ENCODE measurements at regions not wholly inside any gene's neighbourhood (a gene's known extent, or its start where the extent isn't known, plus 50 kb on each side); places are given as distances from the start of the nearest gene placed in this dataset.

DNA sequence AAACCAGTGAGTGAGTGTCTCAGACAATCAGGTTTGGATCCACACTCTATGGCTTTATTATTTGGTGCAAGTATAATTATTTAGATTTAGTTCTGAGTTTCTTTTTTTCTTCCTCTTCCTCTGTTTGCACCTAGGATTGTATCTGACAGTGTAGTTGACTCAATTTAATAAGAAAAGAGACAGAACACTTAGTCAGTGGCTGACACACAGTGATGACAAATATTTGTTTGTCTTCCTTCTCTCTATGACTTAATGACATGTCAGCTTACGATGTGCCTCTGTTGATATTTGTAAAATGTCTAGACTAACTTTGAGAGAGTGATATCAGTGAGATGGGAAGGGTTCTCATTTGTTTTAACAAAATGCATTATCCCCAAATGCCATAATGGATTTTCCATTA lies 129.5 kb upstream of the SLC10A2 start:
- Histone ChIP-seq H3K4me3 (no peak overlapping the region), H3K27me3 (ENCODE audit: low read depth) (no peaks in the 10 kb centered on the region), H3K27ac (no peak overlapping the region), H3K4me1 (no peaks in the 10 kb centered on the region), H3K36me3 (no peaks in the 10 kb centered on the region), H3K9me3 (peaks cover 4% of the 10 kb centered on the region)
- no peak for DNase-seq
- ATAC-seq = no peak
- intact Hi-C loops (cut with DNase I) = no loop called here
- TF ChIP-seq, protein P1, sequence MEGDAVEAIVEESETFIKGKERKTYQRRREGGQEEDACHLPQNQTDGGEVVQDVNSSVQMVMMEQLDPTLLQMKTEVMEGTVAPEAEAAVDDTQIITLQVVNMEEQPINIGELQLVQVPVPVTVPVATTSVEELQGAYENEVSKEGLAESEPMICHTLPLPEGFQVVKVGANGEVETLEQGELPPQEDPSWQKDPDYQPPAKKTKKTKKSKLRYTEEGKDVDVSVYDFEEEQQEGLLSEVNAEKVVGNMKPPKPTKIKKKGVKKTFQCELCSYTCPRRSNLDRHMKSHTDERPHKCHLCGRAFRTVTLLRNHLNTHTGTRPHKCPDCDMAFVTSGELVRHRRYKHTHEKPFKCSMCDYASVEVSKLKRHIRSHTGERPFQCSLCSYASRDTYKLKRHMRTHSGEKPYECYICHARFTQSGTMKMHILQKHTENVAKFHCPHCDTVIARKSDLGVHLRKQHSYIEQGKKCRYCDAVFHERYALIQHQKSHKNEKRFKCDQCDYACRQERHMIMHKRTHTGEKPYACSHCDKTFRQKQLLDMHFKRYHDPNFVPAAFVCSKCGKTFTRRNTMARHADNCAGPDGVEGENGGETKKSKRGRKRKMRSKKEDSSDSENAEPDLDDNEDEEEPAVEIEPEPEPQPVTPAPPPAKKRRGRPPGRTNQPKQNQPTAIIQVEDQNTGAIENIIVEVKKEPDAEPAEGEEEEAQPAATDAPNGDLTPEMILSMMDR (IDR thresholded peaks at IDR 0.05) = no peak

DNA sequence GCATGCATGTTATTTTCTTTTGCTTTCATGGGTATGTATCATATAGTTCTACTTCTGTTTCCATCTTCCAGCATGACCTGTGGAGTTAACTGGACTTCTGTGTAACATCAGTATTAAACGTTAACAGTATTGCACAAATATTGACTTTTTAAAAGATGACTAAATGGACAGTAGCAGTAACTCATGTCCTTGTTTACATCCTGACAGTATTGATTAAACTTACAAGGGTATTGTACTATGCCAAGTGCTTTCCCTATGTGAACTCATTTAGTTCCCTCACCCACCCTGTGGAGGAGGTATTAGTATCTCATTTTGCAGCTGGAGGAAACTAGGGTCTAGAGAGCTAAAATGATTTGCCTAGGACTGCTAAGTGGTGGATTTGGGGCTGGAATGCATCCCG lies 128.7 kb upstream of the SLC10A2 start:
- no peak overlapping the region for H3K27ac ChIP-seq
- ATAC-seq (no peak), DNase-seq (no peak)
- H3K9me3 ChIP-seq = peaks cover 4% of the 10 kb centered on the region
- no peak overlapping the region for H3K4me3 ChIP-seq
- intact Hi-C loops (cut with DNase I) = no loop called here
- TF ChIP-seq, protein P1 (IDR thresholded peaks at IDR 0.05) = no peak
- no peaks in the 10 kb centered on the region for H3K4me1 ChIP-seq
- no peaks in the 10 kb centered on the region for H3K27me3 ChIP-seq (ENCODE audit: low read depth)
- no peaks in the 10 kb centered on the region for H3K36me3 ChIP-seq

DNA sequence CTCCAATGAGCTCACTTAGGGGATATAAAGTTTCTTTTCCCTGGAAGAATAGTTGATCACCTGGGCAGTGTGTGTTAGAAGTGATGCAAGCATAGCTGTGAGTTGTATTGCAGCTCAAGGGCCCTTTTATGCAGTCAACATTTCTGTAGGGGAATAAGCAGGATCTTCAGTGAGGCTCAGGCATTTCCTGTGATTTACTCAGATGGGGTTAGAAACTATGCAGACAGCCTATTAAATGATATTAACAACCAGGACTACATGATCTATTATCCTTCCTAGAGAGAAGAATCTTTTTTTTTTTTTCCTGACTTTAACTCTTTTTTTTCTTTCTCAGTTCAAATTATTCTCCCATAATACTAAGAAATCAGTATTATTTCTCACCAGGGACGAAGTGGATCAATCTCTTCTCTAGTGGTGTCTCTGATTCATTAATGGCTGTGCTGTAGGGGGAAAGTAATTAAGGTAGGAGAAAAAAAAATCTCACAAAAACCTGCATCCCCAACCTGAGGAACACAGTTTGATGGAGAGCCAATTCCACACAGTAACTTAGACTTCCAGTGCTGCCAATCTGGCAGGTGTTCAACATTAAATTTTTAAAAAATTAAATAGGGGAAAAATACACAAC lies 126.4 kb upstream of the SLC10A2 start:
- TF ChIP-seq, protein P1 (IDR thresholded peaks at IDR 0.05) = no peak
- Histone ChIP-seq H3K4me3 (no peak overlapping the region), H3K9me3 (no peaks in the 10 kb centered on the region), H3K36me3 (no peaks in the 10 kb centered on the region), H3K4me1 (no peaks in the 10 kb centered on the region), H3K27me3 (ENCODE audit: low read depth) (no peaks in the 10 kb centered on the region), H3K27ac (no peak overlapping the region)
- DNase-seq (no peak), ATAC-seq (no peak)
- intact Hi-C loops (cut with DNase I) = no loop called here

DNA sequence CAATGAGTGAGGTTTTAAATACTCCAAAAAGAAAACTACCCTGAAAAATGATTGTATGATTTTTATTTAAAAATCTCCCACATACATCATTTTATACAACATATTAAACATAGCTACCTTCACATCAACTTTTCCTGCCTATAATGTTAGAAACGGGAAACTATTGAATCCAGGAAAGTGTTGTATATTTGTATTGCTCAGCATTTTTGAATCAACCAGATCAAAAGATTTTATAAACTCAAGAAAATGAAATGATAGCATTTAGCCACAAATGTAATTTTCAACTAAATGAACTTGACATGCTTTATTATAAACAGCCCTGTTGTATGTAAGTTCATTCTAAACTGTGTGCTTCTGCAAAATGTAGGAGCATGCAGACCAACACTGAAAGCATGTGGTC lies 124.6 kb upstream of the SLC10A2 start:
- Histone ChIP-seq H3K27me3 (ENCODE audit: low read depth) (no peaks in the 10 kb centered on the region), H3K27ac (no peak overlapping the region), H3K4me3 (no peak overlapping the region), H3K9me3 (no peaks in the 10 kb centered on the region), H3K36me3 (no peaks in the 10 kb centered on the region), H3K4me1 (no peaks in the 10 kb centered on the region)
- TF ChIP-seq, protein P1 (IDR thresholded peaks at IDR 0.05) = no peak
- intact Hi-C loops (cut with DNase I) = no loop called here
- ATAC-seq (no peak), DNase-seq (no peak)

- Histone ChIP-seq H3K36me3 (no peaks in the 10 kb centered on the region), H3K9me3 (no peaks in the 10 kb centered on the region), H3K27me3 (ENCODE audit: low read depth) (no peaks in the 10 kb centered on the region), H3K27ac (no peak overlapping the region), H3K4me1 (no peaks in the 10 kb centered on the region), H3K4me3 (no peak overlapping the region)
- ATAC-seq (no peak), DNase-seq (no peak)
- TF ChIP-seq, protein P1 (IDR thresholded peaks at IDR 0.05) = no peak
- intact Hi-C loops (cut with DNase I) = no loop called here
Measured at GRCh38 chr13:103188713-103189326, 122.6 kb upstream of the SLC10A2 start.
